GM23338 (cell line): ENCODE measurements at regions not wholly inside any gene's neighbourhood (a gene's known extent, or its start where the extent isn't known, plus 50 kb on each side); places are given as distances from the start of the nearest gene placed in this dataset.

Experiments
- ATAC-seq: fragments of 200-7000 bp; cut with Tn5 transposase; 3 replicates; pipeline ENCODE4 v1.9.1; 2020
- DNase-seq: peaks from one replicate; pipeline ENCODE4 v3.0.0-alpha.2; 2015; ENCODE audit warnings: low spot score
- H2AFZ ChIP-seq: fragments of 200-600 bp; sonication (generic); 2 replicates; pipeline ENCODE4 v1.8.0; 2016; ENCODE audit warnings: antibody characterized with exemption, mild to moderate bottlenecking, moderate library complexity
- H3F3A ChIP-seq: fragments of 200-600 bp; sonication (generic); replicated peaks from 2 replicates; pipeline ENCODE4 v1.8.0; 2017; ENCODE audit warnings: antibody characterized with exemption, mixed run types, low read depth
- H3K27ac ChIP-seq: fragments of 200-600 bp; sonication (generic); 2 replicates; pipeline ENCODE4 v1.6.1; 2016; ENCODE audit warnings: low read depth
- H3K27me3 ChIP-seq: fragments of 200-600 bp; sonication (generic); 2 replicates; pipeline ENCODE4 v1.8.0; 2016; ENCODE audit warnings: mild to moderate bottlenecking, mixed run types, moderate library complexity; ENCODE audit not compliant: insufficient read depth
- H3K36me3 ChIP-seq: fragments of 200-600 bp; sonication (generic); 2 replicates; pipeline ENCODE4 v1.8.0; 2016; ENCODE audit warnings: mild to moderate bottlenecking; ENCODE audit not compliant: insufficient read depth
- H3K4me1 ChIP-seq: fragments of 200-600 bp; sonication (generic); 2 replicates; pipeline ENCODE4 v1.8.0; 2016; ENCODE audit warnings: mild to moderate bottlenecking, moderate library complexity; ENCODE audit not compliant: insufficient read depth
- H3K4me2 ChIP-seq: fragments of 200-600 bp; sonication (generic); 2 replicates; pipeline ENCODE4 v1.7.1; 2017; ENCODE audit warnings: mixed run types
- H3K4me3 ChIP-seq: fragments of 200-600 bp; sonication (generic); 2 replicates; pipeline ENCODE4 v1.6.1; 2016; ENCODE audit warnings: mixed run types
- H3K79me2 ChIP-seq: fragments of 200-600 bp; sonication (generic); replicated peaks from 2 replicates; pipeline ENCODE4 v1.8.0; 2017; ENCODE audit warnings: mild to moderate bottlenecking; ENCODE audit not compliant: insufficient read depth
- H3K9me2 ChIP-seq: fragments of 200-600 bp; sonication (generic); 2 replicates; pipeline ENCODE4 v1.8.0; 2017; ENCODE audit not compliant: insufficient read depth
- H4K20me1 ChIP-seq: fragments of 200-600 bp; sonication (generic); replicated peaks from 2 replicates; pipeline ENCODE4 v1.8.0; 2017; ENCODE audit warnings: mild to moderate bottlenecking; ENCODE audit not compliant: insufficient read depth
- H3K27ac Mint-ChIP-seq: 2 replicates; pipeline ENCODE4 v1.8.0; 2020; ENCODE audit warnings: inconsistent platforms, mild to moderate bottlenecking, moderate library complexity, mixed read lengths
- H3K27me3 Mint-ChIP-seq: 3 replicates; pipeline ENCODE4 v1.8.0; 2022; ENCODE audit warnings: low read depth, mild to moderate bottlenecking, moderate library complexity, mixed read lengths, inconsistent platforms; ENCODE audit not compliant: insufficient read depth, poor library complexity
- H3K36me3 Mint-ChIP-seq: 3 replicates; pipeline ENCODE4 v1.8.0; 2021; ENCODE audit warnings: low read depth, mild to moderate bottlenecking, inconsistent platforms, moderate library complexity, mixed read lengths
- H3K4me1 Mint-ChIP-seq: 3 replicates; pipeline ENCODE4 v1.8.0; 2020; ENCODE audit warnings: mild to moderate bottlenecking, inconsistent platforms, mixed read lengths
- H3K4me3 Mint-ChIP-seq: 3 replicates; pipeline ENCODE4 v1.8.0; 2021; ENCODE audit warnings: moderate library complexity, mild to moderate bottlenecking, inconsistent platforms, mixed read lengths
- H3K9me3 Mint-ChIP-seq: 3 replicates; pipeline ENCODE4 v1.8.0; 2020; ENCODE audit warnings: moderate library complexity, mild to moderate bottlenecking, inconsistent platforms, mixed read lengths
- EZH2 ChIP-seq: fragments of 200-600 bp; sonication (generic); IDR thresholded peaks from one replicate; pipeline ENCODE4 v1.8.0; 2017; ENCODE audit warnings: antibody characterized with exemption, mild to moderate bottlenecking, low read depth; ENCODE audit not compliant: unreplicated experiment
- EZH2phosphoT487 ChIP-seq: fragments of 200-600 bp; sonication (generic); IDR thresholded peaks from one replicate; pipeline ENCODE4 v1.8.1; 2018; ENCODE audit warnings: antibody characterized with exemption; ENCODE audit not compliant: unreplicated experiment
- JUNB ChIP-seq: IDR thresholded peaks from one replicate; pipeline ENCODE4 v1.6.1; 2016; ENCODE audit warnings: antibody characterized with exemption; ENCODE audit not compliant: unreplicated experiment
- NANOG ChIP-seq: IDR thresholded peaks from 2 replicates; pipeline ENCODE4 v1.6.1; 2016; ENCODE audit warnings: antibody characterized with exemption, borderline replicate concordance
- POLR2AphosphoS5 ChIP-seq: IDR thresholded peaks from 2 replicates; pipeline ENCODE4 v1.6.1; 2016; ENCODE audit warnings: antibody characterized with exemption, low read depth
- REST ChIP-seq: IDR thresholded peaks from one replicate; pipeline ENCODE4 v1.6.1; 2018; ENCODE audit warnings: antibody characterized with exemption; ENCODE audit not compliant: unreplicated experiment
- STAT1 ChIP-seq: IDR thresholded peaks from one replicate; pipeline ENCODE4 v1.6.1; 2016; ENCODE audit warnings: antibody characterized with exemption; ENCODE audit not compliant: unreplicated experiment
- ZNF114 ChIP-seq: fragments of 250-450 bp; sonication (Bioruptor Pico); IDR thresholded peaks from 2 replicates; pipeline ENCODE4 v1.5.0; 2020; ENCODE audit warnings: mild to moderate bottlenecking, moderate library complexity
- ZNF331 ChIP-seq: fragments of 250-450 bp; sonication (Bioruptor Pico); IDR thresholded peaks from 2 replicates; pipeline ENCODE4 v1.5.0; 2020; ENCODE audit warnings: low read depth, mild to moderate bottlenecking, moderate library complexity
- TF ChIP-seq, protein P1 (sequence below): fragments of 250-450 bp; sonication (Bioruptor Pico); IDR thresholded peaks from 2 replicates; pipeline ENCODE4 v1.5.0; 2020; ENCODE audit warnings: mild to moderate bottlenecking, moderate library complexity
- TF ChIP-seq, protein P2 (sequence below): IDR thresholded peaks from 2 replicates; pipeline ENCODE4 v1.6.1; 2016; ENCODE audit warnings: antibody characterized with exemption

GRCh38 chrX:22803353-22803752, 196.4 kb upstream of the DDX53 start:
- ATAC-seq: no peak
- no peak for TF ChIP-seq EZH2phosphoT487
- TF ChIP-seq EZH2: no peak
- TF ChIP-seq POLR2AphosphoS5: no peak
- TF ChIP-seq JUNB: no peak
- no peak overlapping the region for H3K27ac Mint-ChIP-seq
- H4K20me1 ChIP-seq: no peaks in the 10 kb centered on the region
- no peaks in the 10 kb centered on the region for H3K79me2 ChIP-seq
- H3K9me3 Mint-ChIP-seq: no peaks in the 10 kb centered on the region; the same call in 2 of the 3 replicates
- no peak overlapping the region for H3K27ac ChIP-seq
- H3F3A ChIP-seq: no peaks in the 10 kb centered on the region
- H3K4me1 Mint-ChIP-seq: peaks cover 6% of the 10 kb centered on the region
- H3K27me3 Mint-ChIP-seq: no peaks in the 10 kb centered on the region
- H3K36me3 Mint-ChIP-seq: no peaks in the 10 kb centered on the region
- H2AFZ ChIP-seq: no peak overlapping the region
- no peak overlapping the region for H3K4me2 ChIP-seq
- H3K9me2 ChIP-seq: no peaks in the 10 kb centered on the region
- H3K4me3 ChIP-seq: no peak overlapping the region
- 0 out of 2 replicates have a peak, but pooled peaks cover 7% of the 10 kb centered on the region for H3K4me1 ChIP-seq
- no peaks in the 10 kb centered on the region for H3K27me3 ChIP-seq
- no peak overlapping the region for H3K4me3 Mint-ChIP-seq
- DNase-seq: no peak
- no peaks in the 10 kb centered on the region for H3K36me3 ChIP-seq

- H3K27me3 Mint-ChIP-seq: no peaks in the 10 kb centered on the region
- no peak overlapping the region for H3K4me3 Mint-ChIP-seq
- TF ChIP-seq ZNF114 (CRISPR knock-in tag): no peak
- no peak for TF ChIP-seq ZNF331 (CRISPR knock-in tag)
- TF ChIP-seq, protein P1, sequence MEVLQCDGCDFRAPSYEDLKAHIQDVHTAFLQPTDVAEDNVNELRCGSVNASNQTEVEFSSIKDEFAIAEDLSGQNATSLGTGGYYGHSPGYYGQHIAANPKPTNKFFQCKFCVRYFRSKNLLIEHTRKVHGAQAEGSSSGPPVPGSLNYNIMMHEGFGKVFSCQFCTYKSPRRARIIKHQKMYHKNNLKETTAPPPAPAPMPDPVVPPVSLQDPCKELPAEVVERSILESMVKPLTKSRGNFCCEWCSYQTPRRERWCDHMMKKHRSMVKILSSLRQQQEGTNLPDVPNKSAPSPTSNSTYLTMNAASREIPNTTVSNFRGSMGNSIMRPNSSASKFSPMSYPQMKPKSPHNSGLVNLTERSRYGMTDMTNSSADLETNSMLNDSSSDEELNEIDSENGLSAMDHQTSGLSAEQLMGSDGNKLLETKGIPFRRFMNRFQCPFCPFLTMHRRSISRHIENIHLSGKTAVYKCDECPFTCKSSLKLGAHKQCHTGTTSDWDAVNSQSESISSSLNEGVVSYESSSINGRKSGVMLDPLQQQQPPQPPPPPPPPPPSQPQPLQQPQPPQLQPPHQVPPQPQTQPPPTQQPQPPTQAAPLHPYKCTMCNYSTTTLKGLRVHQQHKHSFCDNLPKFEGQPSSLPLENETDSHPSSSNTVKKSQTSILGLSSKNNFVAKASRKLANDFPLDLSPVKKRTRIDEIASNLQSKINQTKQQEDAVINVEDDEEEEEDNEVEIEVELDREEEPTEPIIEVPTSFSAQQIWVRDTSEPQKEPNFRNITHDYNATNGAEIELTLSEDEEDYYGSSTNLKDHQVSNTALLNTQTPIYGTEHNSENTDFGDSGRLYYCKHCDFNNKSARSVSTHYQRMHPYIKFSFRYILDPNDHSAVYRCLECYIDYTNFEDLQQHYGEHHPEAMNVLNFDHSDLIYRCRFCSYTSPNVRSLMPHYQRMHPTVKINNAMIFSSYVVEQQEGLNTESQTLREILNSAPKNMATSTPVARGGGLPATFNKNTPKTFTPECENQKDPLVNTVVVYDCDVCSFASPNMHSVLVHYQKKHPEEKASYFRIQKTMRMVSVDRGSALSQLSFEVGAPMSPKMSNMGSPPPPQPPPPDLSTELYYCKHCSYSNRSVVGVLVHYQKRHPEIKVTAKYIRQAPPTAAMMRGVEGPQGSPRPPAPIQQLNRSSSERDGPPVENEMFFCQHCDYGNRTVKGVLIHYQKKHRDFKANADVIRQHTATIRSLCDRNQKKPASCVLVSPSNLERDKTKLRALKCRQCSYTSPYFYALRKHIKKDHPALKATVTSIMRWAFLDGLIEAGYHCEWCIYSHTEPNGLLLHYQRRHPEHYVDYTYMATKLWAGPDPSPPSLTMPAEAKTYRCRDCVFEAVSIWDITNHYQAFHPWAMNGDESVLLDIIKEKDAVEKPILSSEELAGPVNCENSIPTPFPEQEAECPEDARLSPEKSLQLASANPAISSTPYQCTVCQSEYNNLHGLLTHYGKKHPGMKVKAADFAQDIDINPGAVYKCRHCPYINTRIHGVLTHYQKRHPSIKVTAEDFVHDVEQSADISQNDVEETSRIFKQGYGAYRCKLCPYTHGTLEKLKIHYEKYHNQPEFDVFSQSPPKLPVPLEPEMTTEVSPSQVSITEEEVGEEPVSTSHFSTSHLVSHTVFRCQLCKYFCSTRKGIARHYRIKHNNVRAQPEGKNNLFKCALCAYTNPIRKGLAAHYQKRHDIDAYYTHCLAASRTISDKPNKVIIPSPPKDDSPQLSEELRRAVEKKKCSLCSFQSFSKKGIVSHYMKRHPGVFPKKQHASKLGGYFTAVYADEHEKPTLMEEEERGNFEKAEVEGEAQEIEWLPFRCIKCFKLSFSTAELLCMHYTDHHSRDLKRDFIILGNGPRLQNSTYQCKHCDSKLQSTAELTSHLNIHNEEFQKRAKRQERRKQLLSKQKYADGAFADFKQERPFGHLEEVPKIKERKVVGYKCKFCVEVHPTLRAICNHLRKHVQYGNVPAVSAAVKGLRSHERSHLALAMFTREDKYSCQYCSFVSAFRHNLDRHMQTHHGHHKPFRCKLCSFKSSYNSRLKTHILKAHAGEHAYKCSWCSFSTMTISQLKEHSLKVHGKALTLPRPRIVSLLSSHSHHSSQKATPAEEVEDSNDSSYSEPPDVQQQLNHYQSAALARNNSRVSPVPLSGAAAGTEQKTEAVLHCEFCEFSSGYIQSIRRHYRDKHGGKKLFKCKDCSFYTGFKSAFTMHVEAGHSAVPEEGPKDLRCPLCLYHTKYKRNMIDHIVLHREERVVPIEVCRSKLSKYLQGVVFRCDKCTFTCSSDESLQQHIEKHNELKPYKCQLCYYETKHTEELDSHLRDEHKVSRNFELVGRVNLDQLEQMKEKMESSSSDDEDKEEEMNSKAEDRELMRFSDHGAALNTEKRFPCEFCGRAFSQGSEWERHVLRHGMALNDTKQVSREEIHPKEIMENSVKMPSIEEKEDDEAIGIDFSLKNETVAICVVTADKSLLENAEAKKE (CRISPR knock-in tag): no peak
- TF ChIP-seq NANOG: no peak
- TF ChIP-seq, protein P2, sequence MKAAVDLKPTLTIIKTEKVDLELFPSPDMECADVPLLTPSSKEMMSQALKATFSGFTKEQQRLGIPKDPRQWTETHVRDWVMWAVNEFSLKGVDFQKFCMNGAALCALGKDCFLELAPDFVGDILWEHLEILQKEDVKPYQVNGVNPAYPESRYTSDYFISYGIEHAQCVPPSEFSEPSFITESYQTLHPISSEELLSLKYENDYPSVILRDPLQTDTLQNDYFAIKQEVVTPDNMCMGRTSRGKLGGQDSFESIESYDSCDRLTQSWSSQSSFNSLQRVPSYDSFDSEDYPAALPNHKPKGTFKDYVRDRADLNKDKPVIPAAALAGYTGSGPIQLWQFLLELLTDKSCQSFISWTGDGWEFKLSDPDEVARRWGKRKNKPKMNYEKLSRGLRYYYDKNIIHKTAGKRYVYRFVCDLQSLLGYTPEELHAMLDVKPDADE: no peak
- no peak for TF ChIP-seq EZH2
- no peak for TF ChIP-seq JUNB
- no peak for TF ChIP-seq POLR2AphosphoS5
- TF ChIP-seq EZH2phosphoT487: no peak
- no peak for TF ChIP-seq STAT1
- no peak for TF ChIP-seq REST
- Histone ChIP-seq H3K27ac (no peak overlapping the region), H3K4me2 (no peak overlapping the region), H4K20me1 (no peaks in the 10 kb centered on the region), H3K79me2 (no peaks in the 10 kb centered on the region), H3K27me3 (no peaks in the 10 kb centered on the region), H3K4me1 (no peaks in the 10 kb centered on the region), H3K4me3 (no peak overlapping the region), H3F3A (no peaks in the 10 kb centered on the region), H3K36me3 (no peaks in the 10 kb centered on the region), H2AFZ (no peak overlapping the region), H3K9me2 (no peaks in the 10 kb centered on the region)
- no peaks in the 10 kb centered on the region for H3K4me1 Mint-ChIP-seq
- DNase-seq: no peak
- no peak for ATAC-seq
- no peak overlapping the region for H3K27ac Mint-ChIP-seq
- H3K9me3 Mint-ChIP-seq: no peaks in the 10 kb centered on the region
- no peaks in the 10 kb centered on the region for H3K36me3 Mint-ChIP-seq
Measured at GRCh38 chrX:22810876-22811275, 188.9 kb upstream of the DDX53 start.
